H1 (cell line): ENCODE measurements at regions not wholly inside any gene's neighbourhood (a gene's known extent, or its start where the extent isn't known, plus 50 kb on each side); places are given as distances from the start of the nearest gene placed in this dataset.
A peak's percentile ranks its signal among the peaks of the same experiment; 100 is the strongest.

ENCODE experiments used
- CTCF ChIA-PET: fragments of 300-600 bp; sonication (Branson Sonifier 250); formaldehyde crosslinking; loops from one replicate; lab custom pipeline; 2021; ENCODE audit not compliant: partially characterized antibody; lab: Charles Lee
- POLR2A ChIA-PET: fragments of 300-600 bp; sonication (Branson Sonifier 250); formaldehyde crosslinking; loops from one replicate; lab custom pipeline; 2021; ENCODE audit warnings: inconsistent platforms; ENCODE audit not compliant: partially characterized antibody; lab: Charles Lee
- DNase-seq, 2 experiments: peaks; one replicate each; pipeline versions ENCODE4 v3.0.0 to v3.0.0-alpha.2; 2010 to 2022; ENCODE audit warnings: low spot score in 2 of 2, low read depth in 1 of 2, mixed read lengths in 1 of 2
- FAIRE-seq: peaks from 2 replicates; lab custom pipeline; 2011; peaks lifted over from hg19 to GRCh38; lab: Jason Lieb, UNC
- H2AFZ ChIP-seq: 2 replicates; pipeline ENCODE4 v1.8.1; 2012; ENCODE audit warnings: low read length, inconsistent platforms
- H2AK5ac ChIP-seq: 2 replicates; pipeline ENCODE4 v1.6.1; 2013; ENCODE audit warnings: low read depth, low read length
- H2BK120ac ChIP-seq: replicated peaks from 2 replicates; pipeline ENCODE3; 2013; ENCODE audit warnings: low read depth, low read length, inconsistent platforms
- H2BK12ac ChIP-seq: 2 replicates; pipeline ENCODE4 v1.6.1; 2013; ENCODE audit warnings: low read depth, low read length
- H2BK15ac ChIP-seq: 2 replicates; pipeline ENCODE4 v1.6.1; 2013; ENCODE audit warnings: low read length
- H2BK20ac ChIP-seq: 2 replicates; pipeline ENCODE4 v1.6.1; 2013; ENCODE audit warnings: low read length
- H2BK5ac ChIP-seq: 2 replicates; pipeline ENCODE4 v1.6.1; 2013; ENCODE audit warnings: low read depth, low read length
- H3K14ac ChIP-seq: 2 replicates; pipeline ENCODE4 v1.6.1; 2013; ENCODE audit warnings: inconsistent platforms; ENCODE audit not compliant: insufficient read length
- H3K18ac ChIP-seq: 2 replicates; pipeline ENCODE4 v1.6.1; 2013; ENCODE audit warnings: low read length; ENCODE audit errors: extremely low read depth
- H3K23ac ChIP-seq: 2 replicates; pipeline ENCODE4 v1.6.1; 2013; ENCODE audit warnings: inconsistent platforms; ENCODE audit not compliant: insufficient read length
- H3K23me2 ChIP-seq: 2 replicates; pipeline ENCODE4 v1.6.1; 2013; ENCODE audit warnings: low read depth, low read length
- H3K27ac ChIP-seq: 2 replicates; pipeline ENCODE4 v1.6.1; 2011; ENCODE audit warnings: low read depth, low read length, inconsistent platforms
- H3K27me3 ChIP-seq, 4 experiments: replicated peaks in 1 of 4; 1 replicate in 1 of 4; 2 replicates in 3 of 4; pipeline versions ENCODE4 v1.6.1 to v1.8.1; 2011 to 2013; ENCODE audit warnings: low read length in 3 of 4, mild to moderate bottlenecking in 3 of 4, inconsistent platforms in 2 of 4, mixed read lengths in 2 of 4, moderate library complexity in 1 of 4; ENCODE audit not compliant: control insufficient read depth in 3 of 4, insufficient read depth in 3 of 4; ENCODE audit errors: extremely low read depth in 1 of 4
- H3K36me3 ChIP-seq, 4 experiments: 2 replicates each; pipeline versions ENCODE4 v1.6.1 to v1.8.1; 2011 to 2013; ENCODE audit warnings: mild to moderate bottlenecking in 4 of 4, low read length in 3 of 4, moderate library complexity in 2 of 4, control low read depth in 1 of 4, inconsistent platforms in 1 of 4; ENCODE audit not compliant: insufficient read depth in 4 of 4, control insufficient read depth in 2 of 4
- H3K4ac ChIP-seq: replicated peaks from 2 replicates; pipeline ENCODE3; 2013; ENCODE audit warnings: low read length, low read depth, mixed read lengths, inconsistent platforms; ENCODE audit not compliant: insufficient read length
- H3K4me1 ChIP-seq, 4 experiments: replicated peaks in 1 of 4; 1 replicate in 1 of 4; 2 replicates in 3 of 4; pipeline versions ENCODE4 v1.6.1 to v1.8.1; 2011 to 2013; ENCODE audit warnings: low read length in 3 of 4, inconsistent platforms in 2 of 4, mixed read lengths in 1 of 4; ENCODE audit not compliant: insufficient read depth in 4 of 4, control insufficient read depth in 3 of 4
- H3K4me2 ChIP-seq, 2 experiments: 2 replicates each; pipeline versions ENCODE4 v1.6.1 to v1.8.1; 2011 to 2013; ENCODE audit warnings: low read depth in 2 of 2, low read length in 2 of 2, control low read depth in 1 of 2, inconsistent platforms in 1 of 2, mild to moderate bottlenecking in 1 of 2; ENCODE audit not compliant: insufficient read depth in 1 of 2
- H3K4me3 ChIP-seq, 4 experiments: fragments of 200-600, 300-600 bp in 1 of 4; sonication (generic), shearing (Covaris generic), sonication (Bioruptor Twin) in 1 of 4; 2 replicates each; pipeline versions ENCODE4 v1.5.1 to v1.8.1; 2011 to 2016; ENCODE audit warnings: low read length in 4 of 4, low read depth in 3 of 4, control low read depth in 2 of 4, inconsistent platforms in 2 of 4, mild to moderate bottlenecking in 2 of 4, mixed read lengths in 1 of 4, moderate library complexity in 1 of 4; ENCODE audit not compliant: insufficient read depth in 2 of 4; ENCODE audit errors: extremely low read depth in 1 of 4
- H3K56ac ChIP-seq: replicated peaks from 2 replicates; pipeline ENCODE3; 2013; ENCODE audit warnings: low read depth, mild to moderate bottlenecking, mixed read lengths, low read length, inconsistent platforms; ENCODE audit not compliant: insufficient read length
- H3K79me1 ChIP-seq: 2 replicates; pipeline ENCODE4 v1.6.1; 2013; ENCODE audit warnings: low read depth, low read length, control low read depth
- H3K79me2 ChIP-seq, 2 experiments: 2 replicates each; pipeline versions ENCODE4 v1.6.1 to v1.8.1; 2012 to 2013; ENCODE audit warnings: low read length in 2 of 2, mild to moderate bottlenecking in 2 of 2, inconsistent platforms in 1 of 2; ENCODE audit not compliant: insufficient read depth in 2 of 2, control insufficient read depth in 1 of 2
- H3K9ac ChIP-seq, 4 experiments: replicated peaks in 1 of 4; 1 replicate in 1 of 4; 2 replicates in 3 of 4; pipeline versions ENCODE4 v1.6.1 to v1.8.1; 2011 to 2013; ENCODE audit warnings: low read depth in 3 of 4, low read length in 3 of 4, control low read depth in 2 of 4, mild to moderate bottlenecking in 2 of 4, moderate library complexity in 2 of 4, inconsistent platforms in 1 of 4; ENCODE audit errors: extremely low read depth in 1 of 4
- H3K9me3 ChIP-seq, 2 experiments: 2 replicates each; pipeline versions ENCODE4 v1.6.1 to v1.8.1; 2012 to 2013; ENCODE audit warnings: mild to moderate bottlenecking in 2 of 2, moderate library complexity in 2 of 2, control low read depth in 1 of 2, inconsistent platforms in 1 of 2, low read depth in 1 of 2, low read length in 1 of 2, mixed read lengths in 1 of 2; ENCODE audit not compliant: insufficient read depth in 2 of 2
- H4K20me1 ChIP-seq, 2 experiments: replicated peaks in 1 of 2; 2 replicates each; pipeline versions ENCODE3 to v1.8.1; 2011 to 2013; ENCODE audit warnings: inconsistent platforms in 2 of 2, low read length in 2 of 2, mild to moderate bottlenecking in 1 of 2; ENCODE audit not compliant: insufficient read depth in 2 of 2, control insufficient read depth in 1 of 2
- H4K5ac ChIP-seq: 2 replicates; pipeline ENCODE4 v1.6.1; 2013; ENCODE audit warnings: low read length, low read depth, mixed read lengths, inconsistent platforms; ENCODE audit not compliant: insufficient read length
- H4K8ac ChIP-seq: 2 replicates; pipeline ENCODE4 v1.8.0; 2013; ENCODE audit warnings: mild to moderate bottlenecking, moderate library complexity, low read length, inconsistent platforms; ENCODE audit not compliant: insufficient read depth; ENCODE audit errors: extremely low read depth
- H4K91ac ChIP-seq: replicated peaks from 2 replicates; pipeline ENCODE3; 2013; ENCODE audit warnings: low read length, mixed read lengths, inconsistent platforms; ENCODE audit not compliant: insufficient read length
- BCL11A ChIP-seq, 2 experiments: IDR thresholded peaks; one replicate each; pipeline ENCODE4 v1.6.1; 2011; ENCODE audit warnings: low read depth in 2 of 2, low read length in 2 of 2, mild to moderate bottlenecking in 2 of 2
- FOSL1 ChIP-seq: IDR thresholded peaks from 2 replicates; pipeline ENCODE4 v1.6.1; 2011; ENCODE audit warnings: mild to moderate bottlenecking, low read depth, low read length, moderate library complexity; ENCODE audit not compliant: insufficient read depth
- KDM5A ChIP-seq: fragments of 200-600 bp; IDR thresholded peaks from 2 replicates; pipeline ENCODE4 v1.7.1; 2012; ENCODE audit warnings: mild to moderate bottlenecking, low read length, inconsistent platforms, mixed read lengths
- PHF8 ChIP-seq: fragments of 200-600 bp; sonication (generic); conservative IDR thresholded peaks from 2 replicates; pipeline ENCODE4 v1.7.1; 2012; ENCODE audit warnings: low read depth, mild to moderate bottlenecking, inconsistent platforms, low read length, moderate library complexity
- TAF1 ChIP-seq: IDR thresholded peaks from 2 replicates; pipeline ENCODE4 v1.6.1; 2011; ENCODE audit warnings: mild to moderate bottlenecking, low read depth, low read length
- WGBS, 2 experiments: shearing (Covaris generic) in 1 of 2; methylation state at CpG; one replicate each; pipeline versions ENCODE4 v1.1.6 to v1.1.7; 2013 to 2015; ENCODE audit warnings: low lambda C conversion rate in 2 of 2, mixed read lengths in 2 of 2, inconsistent platforms in 1 of 2, low coverage in 1 of 2, missing lambda C conversion rate in 1 of 2; ENCODE audit not compliant: insufficient replicate concordance in 2 of 2, insufficient coverage in 1 of 2, insufficient read length in 1 of 2; ENCODE audit errors: extremely low coverage in 1 of 2, missing lambda C conversion rate in 1 of 2; 5-methylcytosine and 5-hydroxymethylcytosine counted together

DNA sequence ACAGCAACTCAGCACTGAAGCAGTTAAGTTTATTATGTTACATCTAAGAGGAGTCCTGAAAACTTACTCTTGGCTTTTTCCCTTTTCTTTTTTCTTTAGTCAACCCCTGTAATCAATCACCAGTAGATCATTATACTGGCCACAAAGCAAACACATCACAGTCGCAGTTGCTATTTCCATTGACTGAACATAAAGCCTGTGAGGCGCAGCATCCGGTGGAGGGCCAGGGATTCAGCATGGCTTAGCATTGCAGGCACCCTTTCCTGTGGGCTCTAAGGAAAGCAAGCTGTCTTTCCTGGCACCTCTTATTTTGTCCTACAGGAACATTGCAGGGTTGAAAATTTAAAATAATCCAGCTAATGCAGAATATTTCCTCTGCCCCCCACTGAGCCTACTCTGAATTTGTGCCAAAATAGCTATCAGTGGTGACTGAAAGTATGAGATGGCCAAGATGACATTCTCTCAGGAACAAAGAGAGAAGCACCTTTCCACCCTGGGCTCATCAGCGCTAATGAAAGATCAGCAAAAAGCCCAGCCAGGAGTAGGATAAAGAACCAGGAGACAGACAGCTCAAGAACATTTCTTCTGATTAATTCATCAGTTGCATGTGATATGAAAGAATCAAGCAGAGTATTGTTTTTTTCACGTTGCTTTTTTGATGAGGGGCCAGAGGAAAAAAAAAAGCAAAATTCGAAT lies 85.3 kb upstream of the SULT1C3 start:
- FAIRE-seq, result no peak

More for the DNA sequence above, 85.3 kb upstream of the SULT1C3 start:
- no peak overlapping the region for H3K18ac ChIP-seq
- no peaks in the 10 kb centered on the region for H3K79me1 ChIP-seq
- no peak for TF ChIP-seq PHF8
- TF ChIP-seq FOSL1, result no peak
- no peak for TF ChIP-seq BCL11A (IDR thresholded peaks at IDR 0.05; ENCODE audit: low read depth in 2 of 2, low read length in 2 of 2)
- TF ChIP-seq KDM5A, result no peak
- TF ChIP-seq TAF1, result no peak
- TF ChIP-seq, all 59 proteins: peak for 0
- H3K23ac ChIP-seq, result no peak overlapping the region
- no peak overlapping the region for H2BK5ac ChIP-seq
- no peak overlapping the region for H4K8ac ChIP-seq
- H4K5ac ChIP-seq, result no peak overlapping the region
- no peak overlapping the region for H3K4me3 ChIP-seq
- H2BK120ac ChIP-seq, result no peak overlapping the region
- H2AK5ac ChIP-seq, result no peak overlapping the region
- H3K9ac ChIP-seq, result no peak overlapping the region
- no peak for DNase-seq
- WGBS, 2 experiments, result 93% methylated on average over 6 of the region's 6 CpGs; no CpG with 5 or more reads in 1 of the 2 experiments
- H2BK20ac ChIP-seq, result no peak overlapping the region
- no peak overlapping the region for H3K14ac ChIP-seq
- H3K56ac ChIP-seq, result no peak overlapping the region
- ChIA-PET CTCF (interaction anchor here (0.8 to 4.9 kb wide), 4 partner anchors 13 to 215 kb away, joined by 4 to 28 read pairs (median 12); no protein-coding TSS in a partner anchor), POLR2A (interaction anchor here (0.6 kb wide), 1 partner anchor 85 kb away, joined by 3 read pairs; no protein-coding TSS in a partner anchor)
- no peaks in the 10 kb centered on the region for H3K23me2 ChIP-seq
- H3K27ac ChIP-seq, result no peak overlapping the region
- no peaks in the 10 kb centered on the region for H4K20me1 ChIP-seq
- no peak overlapping the region for H4K91ac ChIP-seq
- no peaks in the 10 kb centered on the region for H3K36me3 ChIP-seq
- H3K4me1 ChIP-seq, result no peaks in the 10 kb centered on the region
- H3K4me2 ChIP-seq, result no peak overlapping the region
- H2BK12ac ChIP-seq, result no peak overlapping the region
- peaks cover 0 to 1% (median 0%) of the 10 kb centered on the region in 4 experiments; a peak in 1 of 7 replicates for H3K27me3 ChIP-seq
- H2BK15ac ChIP-seq, result no peak overlapping the region
- H3K79me2 ChIP-seq, result no peaks in the 10 kb centered on the region
- peak overlapping the region; percentile 20; the same call in 1 of the 2 replicates for H2AFZ ChIP-seq
- H3K4ac ChIP-seq, result no peak overlapping the region
- H3K9me3 ChIP-seq, result no peaks in the 10 kb centered on the region
